HCT116 (cell line): ENCODE measurements at regions not wholly inside any gene's neighbourhood (a gene's known extent, or its start where the extent isn't known, plus 50 kb on each side); places are given as distances from the start of the nearest gene placed in this dataset.

Experiments used
- CTCF ChIP-seq, 3 experiments: fragments of 200-600 bp in 1 of 3; sonication (generic) in 1 of 3; IDR thresholded peaks in 2 of 3; conservative IDR thresholded peaks in 1 of 3; 2 replicates each; pipeline ENCODE4 v1.5.1; 2012 to 2017; ENCODE audit warnings: low read depth in 2 of 3, low read length in 2 of 3, antibody characterized with exemption in 1 of 3, borderline replicate concordance in 1 of 3, control low read depth in 1 of 3, mild to moderate bottlenecking in 1 of 3, mixed read lengths in 1 of 3, mixed run types in 1 of 3, moderate library complexity in 1 of 3; ENCODE audit not compliant: insufficient read depth in 1 of 3
- EZH2 ChIP-seq: fragments of 200-600 bp; sonication (generic); IDR thresholded peaks from 2 replicates; pipeline ENCODE4 v1.6.1; 2017; ENCODE audit warnings: antibody characterized with exemption, mixed run types
- MAX ChIP-seq: IDR thresholded peaks from 2 replicates; pipeline ENCODE4 v1.6.1; 2012
- POLR2A ChIP-seq: IDR thresholded peaks from 2 replicates; pipeline ENCODE4 v1.7.0; 2011; ENCODE audit warnings: borderline replicate concordance; ENCODE audit not compliant: insufficient read depth, insufficient read length; ENCODE audit errors: extremely low read depth
- POLR2AphosphoS5 ChIP-seq: IDR thresholded peaks from 2 replicates; pipeline ENCODE4 v1.6.1; 2011; ENCODE audit warnings: mild to moderate bottlenecking, low read depth, low read length, moderate library complexity
- RAD21 ChIP-seq: IDR thresholded peaks from 2 replicates; pipeline ENCODE4 v1.6.1; 2012; ENCODE audit warnings: low read depth, mild to moderate bottlenecking
- REST ChIP-seq: IDR thresholded peaks from 2 replicates; pipeline ENCODE4 v1.6.1; 2012; ENCODE audit warnings: low read depth
- YY1 ChIP-seq: IDR thresholded peaks from 2 replicates; pipeline ENCODE4 v1.6.1; 2011; ENCODE audit warnings: low read length, low read depth, moderate library complexity, mild to moderate bottlenecking; ENCODE audit not compliant: insufficient replicate concordance; ENCODE audit errors: extremely low read depth

- TF ChIP-seq RAD21, result no peak
- no peak for TF ChIP-seq CTCF (IDR thresholded peaks at IDR 0.05 in 2 of 3, conservative IDR thresholded peaks at IDR 0.05 in 1 of 3; ENCODE audit: borderline replicate concordance in 1 of 3, insufficient read depth in 1 of 3, low read depth in 2 of 3, low read length in 2 of 3)
- no peak for TF ChIP-seq POLR2AphosphoS5
- no peak for TF ChIP-seq EZH2
- no peak for TF ChIP-seq POLR2A
- TF ChIP-seq REST, result no peak
- TF ChIP-seq MAX, result no peak
- no peak for TF ChIP-seq YY1
Measured at GRCh38 chr4:110815950-110816349, 193.1 kb upstream of the PITX2 start.
